Activated gamma-delta T cell treated with anti-CD3 and anti-CD28 coated beads, Interleukin-2, amount 50 U/mL, for 16 hours (primary cell): ENCODE measurements at regions not wholly inside any gene's neighbourhood (a gene's known extent, or its start where the extent isn't known, plus 50 kb on each side); places are given as distances from the start of the nearest gene placed in this dataset.

Experiments used
- DNase-seq: peaks from one replicate; pipeline ENCODE4 v3.0.0-alpha.2; 2020; ENCODE audit warnings: low read depth

DNA sequence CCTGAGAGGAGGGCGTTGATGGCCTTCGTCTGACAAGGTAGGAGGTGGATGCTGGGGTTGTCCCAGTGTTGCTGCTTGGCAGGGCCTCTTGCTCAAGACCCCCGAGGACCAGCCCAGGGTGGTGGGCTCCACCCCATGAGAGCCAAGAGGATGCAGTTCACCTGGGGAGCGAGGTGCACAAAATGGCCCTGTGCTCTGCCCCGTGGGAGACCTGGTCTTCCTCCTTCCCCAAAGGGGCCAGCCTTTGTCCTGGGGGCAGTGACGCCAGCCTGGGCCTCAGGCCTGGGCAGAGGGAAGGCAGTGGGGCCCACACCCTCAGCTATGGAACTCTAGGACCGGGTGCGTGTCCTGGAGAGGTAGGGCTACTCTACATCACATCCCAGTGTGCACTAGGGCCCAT is 1233.3 kb downstream of the TBC1D22A start:
- no peak for DNase-seq

DNA sequence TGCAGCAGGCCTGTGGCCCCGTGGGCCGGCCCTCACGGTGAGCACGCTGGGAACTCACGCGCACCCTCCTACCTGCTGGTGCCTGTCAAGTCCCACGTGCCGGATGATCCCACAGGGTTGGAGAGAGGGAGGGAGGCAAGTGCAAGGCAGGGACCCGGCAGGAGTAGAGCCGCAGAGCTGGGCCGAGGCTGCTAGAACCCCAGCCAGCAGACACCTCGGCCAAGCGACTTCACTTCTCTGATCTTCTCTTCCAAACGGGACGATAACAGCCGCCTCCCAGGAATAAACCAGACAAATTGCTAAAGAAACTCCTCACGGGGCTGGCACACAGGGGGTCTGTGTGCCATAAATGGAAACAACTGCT is 1232.8 kb downstream of the TBC1D22A start:
- no peak for DNase-seq

DNA sequence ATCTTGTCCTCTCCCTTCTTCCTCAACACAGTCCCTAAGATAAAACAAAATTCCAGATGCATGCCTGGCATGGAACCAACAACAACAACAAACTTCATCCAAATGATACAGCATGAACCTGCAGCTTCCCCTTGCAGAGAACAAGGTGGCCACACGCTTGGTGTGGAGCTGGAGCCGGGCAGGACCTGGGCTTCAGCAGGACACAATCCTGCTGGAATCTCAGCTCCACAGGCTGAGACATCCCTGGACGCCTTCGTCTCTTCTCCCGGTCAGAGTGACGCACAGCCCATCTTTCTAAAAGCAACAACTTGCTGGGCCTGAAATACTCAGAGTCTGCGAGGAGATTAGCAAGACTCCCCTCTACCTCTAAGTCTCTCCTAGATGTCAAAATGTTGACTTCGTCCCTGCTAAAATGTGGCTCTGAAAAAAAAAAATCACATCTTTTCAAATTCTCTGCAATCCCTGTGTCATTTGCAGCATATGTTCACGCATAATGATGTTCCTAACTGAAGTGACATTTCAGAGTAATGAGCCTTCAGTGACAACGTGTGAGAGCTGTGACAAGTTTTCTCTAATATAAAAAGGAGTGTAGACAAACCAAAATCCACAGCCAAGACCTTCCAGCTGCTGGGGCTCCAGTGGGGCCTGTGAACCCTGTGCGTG is 1232.3 kb downstream of the TBC1D22A start:
- no peak for DNase-seq

DNA sequence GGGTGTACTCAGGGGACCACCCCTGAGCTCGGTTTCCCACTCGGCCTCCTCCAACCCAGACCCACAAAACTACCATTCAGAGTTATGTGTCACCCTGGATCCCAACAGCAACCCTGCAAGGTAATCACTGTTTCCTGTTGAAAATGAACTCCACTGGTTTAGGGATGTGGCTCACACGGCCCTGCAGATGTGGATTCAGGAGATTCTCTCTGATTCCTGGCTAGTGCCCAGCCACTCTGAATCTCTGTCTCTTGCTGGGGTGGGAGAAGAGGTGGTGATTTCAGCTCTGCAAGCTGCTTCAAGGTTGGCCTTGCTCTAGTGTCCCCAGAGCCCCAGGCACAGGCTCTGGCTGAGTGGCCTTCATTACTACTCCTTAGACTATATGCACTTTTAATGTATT is 1231.6 kb downstream of the TBC1D22A start:
- no peak for DNase-seq

DNA sequence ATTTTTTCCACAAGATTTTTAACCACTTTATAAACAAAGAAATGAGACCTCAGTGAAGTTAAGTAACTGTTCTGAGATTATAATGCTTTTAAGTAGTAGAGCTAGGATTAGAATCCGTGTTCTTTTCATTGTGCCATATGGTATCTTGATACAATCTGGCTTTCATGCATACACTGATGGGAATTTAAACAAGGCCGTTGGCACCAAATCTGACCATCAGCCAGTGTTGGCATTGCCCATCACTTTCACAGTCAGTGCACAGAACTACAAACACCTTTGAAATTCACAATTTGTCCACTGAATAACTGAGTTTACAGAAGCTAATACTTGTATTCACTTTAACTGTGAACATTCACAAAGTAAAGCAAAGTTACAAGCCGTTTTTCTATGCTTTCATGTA is 1228.0 kb downstream of the TBC1D22A start:
- no peak for DNase-seq

DNA sequence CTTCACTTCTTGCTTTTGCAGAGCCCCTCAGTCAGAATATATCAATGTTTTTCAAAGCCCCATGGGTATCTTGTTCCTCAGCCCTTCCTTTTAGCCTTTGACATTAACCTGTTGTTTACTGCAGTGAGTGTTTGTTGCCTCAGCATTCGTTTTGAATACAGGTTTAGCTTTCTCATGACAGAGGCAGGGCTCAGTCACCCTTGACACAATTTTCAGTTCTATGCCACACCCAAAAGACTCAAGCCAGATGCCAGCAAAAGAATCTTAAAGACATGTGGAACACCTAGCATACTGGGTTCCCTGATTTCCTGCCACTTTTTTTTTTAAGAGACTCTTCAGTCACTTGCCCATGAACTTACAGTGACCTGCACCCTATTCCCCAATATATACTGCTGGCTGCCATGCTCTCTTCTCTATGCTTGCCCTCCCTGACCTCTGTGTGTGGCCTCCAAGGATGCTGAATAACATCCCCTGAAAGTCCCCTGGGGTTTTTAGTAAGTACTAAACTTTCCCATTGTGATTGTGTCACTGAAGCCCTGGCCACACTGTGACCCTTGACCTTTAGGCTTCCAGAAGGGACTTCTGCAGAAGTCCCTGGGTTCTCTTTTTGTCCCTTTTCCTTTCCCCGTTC is 1225.5 kb downstream of the TBC1D22A start:
- DNase-seq = no peak

DNA sequence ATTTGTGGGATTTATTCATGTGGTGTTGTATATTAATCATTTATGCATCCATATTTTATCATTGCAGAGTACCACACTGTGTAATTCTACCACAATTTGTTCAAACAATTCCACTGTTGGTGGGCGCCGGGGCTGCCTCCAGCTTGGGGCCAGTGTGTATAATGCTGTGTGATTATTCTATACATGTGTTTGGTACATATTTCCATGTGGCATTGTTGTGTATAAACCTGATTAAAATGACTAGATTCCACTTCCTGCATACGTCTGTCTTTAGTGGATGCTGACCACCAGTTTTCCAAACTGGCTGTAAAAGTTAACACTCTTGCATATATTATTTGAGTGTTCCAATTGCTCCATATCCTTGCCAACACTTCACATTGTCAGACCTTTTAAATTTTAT is 1213.8 kb downstream of the TBC1D22A start:
- DNase-seq = no peak

DNA sequence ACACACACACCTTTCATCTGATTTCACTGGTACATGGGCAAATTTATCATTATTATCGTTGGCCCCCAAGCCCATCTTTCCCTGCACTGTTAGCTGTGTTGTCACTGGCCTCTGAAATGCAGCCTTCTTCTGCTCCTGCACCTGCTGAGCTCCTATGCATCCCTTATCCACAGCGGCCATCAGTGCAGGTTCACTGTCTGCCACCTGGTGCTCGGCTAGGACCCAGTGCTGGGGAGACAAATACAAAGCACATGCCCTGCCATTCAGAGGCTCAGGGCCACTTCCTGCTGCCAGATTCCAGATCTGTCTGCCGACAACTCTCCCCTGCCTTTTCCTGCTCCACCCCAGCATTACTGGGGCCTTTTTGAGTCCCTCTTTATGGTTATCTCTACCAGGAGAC is 1205.4 kb downstream of the TBC1D22A start:
- DNase-seq = no peak

DNA sequence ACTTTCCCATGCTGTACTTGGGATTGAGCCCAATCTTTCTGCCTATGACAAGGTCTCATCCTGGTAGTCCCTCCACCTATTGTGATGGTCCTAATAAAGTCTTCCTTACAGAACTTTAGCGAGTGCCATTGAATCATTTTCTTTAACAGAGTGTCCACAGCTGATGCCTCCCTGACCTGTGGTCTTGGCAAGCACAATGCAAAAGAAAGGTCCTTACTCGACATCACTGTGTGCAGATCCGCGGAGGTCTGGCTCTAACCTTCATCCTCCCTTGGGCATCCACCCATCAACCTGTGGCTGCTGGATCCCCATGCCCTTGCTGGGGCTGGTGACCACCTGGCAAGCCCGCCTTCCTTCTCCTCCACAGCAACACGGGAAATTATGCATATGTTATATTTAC is 1203.9 kb downstream of the TBC1D22A start:
- no peak for DNase-seq

DNA sequence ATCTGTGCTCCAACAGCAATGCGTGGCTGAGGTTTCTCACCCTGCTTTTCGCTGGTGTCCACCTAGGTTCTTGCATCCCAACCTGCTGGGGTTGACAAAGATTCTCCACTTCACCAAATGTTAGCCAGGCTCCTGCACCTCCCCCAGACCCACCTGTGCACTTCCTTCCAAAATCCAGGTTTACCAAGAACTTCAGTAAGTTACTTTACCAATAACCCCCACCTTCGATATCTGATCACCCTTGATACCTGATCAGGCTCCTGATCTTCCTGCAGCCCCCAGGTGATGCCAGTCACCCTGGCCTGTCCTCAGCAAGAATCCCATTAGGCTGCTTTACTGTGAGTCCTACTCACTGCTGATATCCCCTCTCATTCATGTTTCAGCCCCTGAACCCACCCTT is 1203.4 kb downstream of the TBC1D22A start:
- no peak for DNase-seq

DNA sequence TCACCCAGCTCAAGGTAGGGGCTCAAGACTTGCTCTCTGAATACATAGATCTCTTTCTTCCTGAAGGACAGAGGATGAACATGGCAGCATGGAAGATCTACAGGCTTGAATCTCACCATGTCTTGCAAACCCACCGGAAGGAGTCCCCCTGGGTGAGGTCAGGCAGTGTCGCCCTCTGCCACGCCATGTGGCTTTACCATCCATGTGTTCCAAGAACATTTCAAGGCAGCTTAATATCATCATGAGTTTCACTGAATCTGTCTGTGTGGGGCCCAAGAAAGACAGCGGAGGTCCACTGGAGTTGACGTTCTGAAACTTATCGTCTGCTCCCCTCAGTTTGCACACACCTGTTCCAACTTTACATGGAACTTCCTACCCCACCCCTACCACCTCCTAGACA is 1202.6 kb downstream of the TBC1D22A start:
- no peak for DNase-seq

DNA sequence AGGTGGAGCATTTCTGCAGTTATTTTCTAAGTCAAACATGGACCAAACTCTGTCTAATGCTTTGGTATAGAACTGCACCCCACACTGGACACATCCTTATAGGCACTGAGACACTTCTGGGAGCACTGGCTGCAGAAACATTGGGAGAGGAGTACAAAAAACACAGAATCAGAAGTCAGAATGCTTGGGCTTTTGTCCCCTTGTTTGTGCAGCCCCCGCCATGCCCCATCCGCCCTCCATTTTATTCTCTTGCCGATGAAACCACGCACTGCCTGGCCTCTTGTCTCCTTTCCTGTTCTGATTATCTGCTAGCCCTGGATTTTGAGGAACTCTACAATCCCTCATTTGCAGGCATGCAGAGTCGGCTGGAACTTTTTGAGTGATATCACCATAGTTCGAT is 1201.2 kb downstream of the TBC1D22A start:
- DNase-seq = no peak

DNA sequence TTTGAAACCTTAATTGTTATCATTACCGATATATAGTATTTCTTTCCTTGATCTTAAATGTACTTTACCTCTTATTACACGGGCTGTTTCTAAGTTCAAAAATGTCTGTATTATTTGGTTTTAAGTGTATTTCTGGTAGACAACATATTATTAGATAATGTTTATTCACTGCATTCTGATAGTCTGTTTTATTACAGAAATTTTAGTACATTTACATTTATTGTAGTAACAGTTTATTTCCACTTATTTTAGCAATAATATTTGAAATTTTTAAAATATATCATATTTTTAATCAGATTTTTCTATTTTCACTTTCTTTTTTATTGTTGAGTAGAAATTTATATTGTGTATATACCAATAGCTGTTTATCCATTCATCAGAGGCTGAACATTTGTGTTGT is 1195.2 kb downstream of the TBC1D22A start:
- no peak for DNase-seq

DNA sequence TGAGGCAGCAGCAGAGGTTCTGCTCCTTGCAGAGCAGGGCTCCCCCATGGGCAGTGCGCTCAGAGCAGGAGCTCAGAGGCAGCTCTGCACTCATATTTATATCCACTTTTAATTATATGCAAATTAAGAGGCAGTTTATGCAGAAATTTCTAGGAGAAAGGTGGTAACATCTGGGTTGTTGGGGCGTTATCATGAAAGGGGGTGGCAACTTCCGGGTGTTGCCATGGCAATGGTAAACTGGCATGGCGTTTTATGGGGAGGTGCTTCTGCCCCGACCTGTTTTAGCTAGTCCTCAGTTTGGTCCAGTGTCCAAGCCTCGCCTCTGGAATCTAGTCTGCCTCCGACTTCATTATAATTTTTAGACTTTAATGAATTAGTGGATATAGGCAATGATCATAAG is 1191.7 kb downstream of the TBC1D22A start:
- no peak for DNase-seq

DNA sequence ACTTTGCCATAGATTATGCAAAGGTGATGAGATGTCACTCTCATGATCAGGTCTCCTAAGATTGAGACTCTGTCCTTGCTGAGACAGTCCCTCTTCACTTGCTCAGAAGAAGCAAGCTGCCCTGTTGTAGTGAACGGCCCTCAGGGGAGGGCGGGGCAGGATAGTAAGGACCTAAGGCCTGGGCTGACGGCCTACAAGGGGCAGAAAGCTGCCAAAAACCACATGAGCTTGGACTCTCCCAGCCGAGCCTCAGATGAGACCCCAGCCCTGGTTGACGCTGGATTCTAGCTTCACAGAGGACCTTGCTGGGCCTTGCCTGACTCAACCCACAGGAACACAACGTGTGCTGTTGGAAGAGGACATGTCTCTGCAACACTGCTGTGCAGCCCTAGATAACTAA is 1182.5 kb downstream of the TBC1D22A start:
- DNase-seq = no peak

DNA sequence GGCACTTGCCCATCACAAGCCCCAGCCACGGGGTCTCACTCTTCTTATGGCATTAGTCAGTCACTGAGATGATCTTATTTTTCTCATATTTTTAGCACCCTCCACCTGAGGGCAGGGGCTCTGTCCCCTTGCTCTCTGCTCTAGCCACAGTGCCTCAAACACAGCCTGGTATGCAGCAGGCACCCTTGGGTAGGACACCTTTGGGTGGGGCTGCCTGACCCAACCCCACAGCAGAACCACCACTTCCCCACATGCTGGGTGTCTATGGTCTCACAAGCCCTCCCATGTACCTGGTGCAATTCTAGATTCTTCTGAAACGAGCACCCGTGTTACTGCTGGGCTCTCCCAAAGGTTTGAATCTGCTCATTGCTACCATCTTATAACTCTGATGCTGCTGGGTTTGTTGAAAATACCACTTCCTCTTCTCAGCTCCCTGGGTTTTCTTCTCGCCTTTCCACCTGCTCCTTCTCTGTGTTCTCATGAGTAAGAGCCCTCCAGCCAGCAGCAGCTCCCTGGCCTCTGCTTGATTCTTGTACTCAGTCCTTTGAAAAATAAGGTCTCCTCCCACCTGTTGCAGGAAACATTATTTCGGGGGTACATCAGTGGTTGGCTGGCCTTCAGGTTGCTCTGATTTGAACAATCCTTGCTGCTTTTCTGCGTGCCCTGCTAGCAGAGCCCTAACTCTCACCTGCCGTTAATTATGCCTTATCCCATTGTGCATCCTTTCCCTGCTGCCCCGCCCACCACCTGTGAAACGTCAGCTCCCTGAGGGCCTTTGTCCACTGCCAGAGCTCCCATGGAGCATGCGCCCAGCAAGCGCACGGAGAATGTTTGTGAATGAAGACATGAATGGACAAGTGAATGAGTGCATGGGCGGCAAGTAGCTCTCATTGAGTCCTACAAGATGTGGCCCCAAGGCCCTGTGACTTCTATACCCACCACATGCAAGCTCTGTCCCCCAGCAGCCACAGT is 1181.6 kb downstream of the TBC1D22A start:
- DNase-seq = no peak

DNA sequence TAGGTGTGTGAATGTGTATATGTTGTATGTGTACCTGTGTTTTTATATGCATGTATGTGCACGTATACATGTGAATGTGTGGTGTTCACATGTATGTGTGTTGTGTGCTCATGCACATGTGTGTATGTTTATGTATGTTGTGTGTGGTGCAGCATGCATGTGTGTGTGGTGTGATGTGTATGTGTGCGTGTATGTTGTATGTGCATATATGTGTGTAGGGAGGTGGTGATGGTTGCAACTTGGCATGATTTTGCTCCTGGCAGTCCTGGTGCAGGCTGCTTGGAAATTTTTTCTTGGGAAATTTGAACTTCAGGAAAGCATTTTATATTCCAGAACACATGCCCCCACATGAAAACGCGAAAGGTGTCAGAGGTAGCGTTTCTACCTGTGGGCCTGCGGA is 1177.8 kb downstream of the TBC1D22A start:
- no peak for DNase-seq

DNA sequence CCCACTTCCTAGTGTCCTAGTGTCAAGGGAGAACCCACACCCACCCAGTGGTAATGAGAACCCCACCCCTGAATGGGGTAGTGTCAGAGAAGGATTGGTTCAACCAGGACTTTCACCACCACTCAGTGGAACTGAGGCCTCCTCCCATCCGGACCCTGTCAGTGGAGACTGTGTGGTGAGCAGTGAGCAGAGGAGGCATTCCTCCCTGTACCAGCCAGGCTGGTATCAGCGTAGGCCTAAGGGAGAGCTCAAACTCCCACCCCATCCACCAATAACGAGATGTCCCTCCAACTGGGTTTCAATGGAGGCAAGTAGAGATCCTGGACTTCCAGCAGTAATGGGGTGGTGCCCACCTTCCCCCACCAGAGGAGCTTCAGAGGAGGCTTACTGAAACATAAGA is 1171.4 kb downstream of the TBC1D22A start:
- DNase-seq = no peak

DNA sequence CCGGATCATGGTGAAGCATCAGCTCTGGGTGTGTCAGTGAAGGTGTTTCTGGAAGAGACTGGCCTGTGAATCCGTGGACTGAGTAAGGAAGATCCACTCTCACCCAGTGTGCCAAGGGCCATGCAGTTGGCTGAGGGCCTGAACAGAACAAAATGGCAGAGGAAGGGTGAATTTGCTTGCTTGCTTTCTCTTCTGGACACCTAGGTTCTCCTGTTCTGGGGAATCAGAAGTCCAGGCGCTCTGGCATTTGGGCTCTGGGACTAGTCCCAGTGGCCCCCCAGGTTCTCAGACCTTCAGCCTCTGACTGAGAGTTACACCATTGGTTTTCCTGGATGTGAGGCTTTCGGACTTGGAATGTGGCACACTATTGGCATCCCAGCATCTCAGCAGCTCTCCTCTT is 1170.8 kb downstream of the TBC1D22A start:
- no peak for DNase-seq

DNA sequence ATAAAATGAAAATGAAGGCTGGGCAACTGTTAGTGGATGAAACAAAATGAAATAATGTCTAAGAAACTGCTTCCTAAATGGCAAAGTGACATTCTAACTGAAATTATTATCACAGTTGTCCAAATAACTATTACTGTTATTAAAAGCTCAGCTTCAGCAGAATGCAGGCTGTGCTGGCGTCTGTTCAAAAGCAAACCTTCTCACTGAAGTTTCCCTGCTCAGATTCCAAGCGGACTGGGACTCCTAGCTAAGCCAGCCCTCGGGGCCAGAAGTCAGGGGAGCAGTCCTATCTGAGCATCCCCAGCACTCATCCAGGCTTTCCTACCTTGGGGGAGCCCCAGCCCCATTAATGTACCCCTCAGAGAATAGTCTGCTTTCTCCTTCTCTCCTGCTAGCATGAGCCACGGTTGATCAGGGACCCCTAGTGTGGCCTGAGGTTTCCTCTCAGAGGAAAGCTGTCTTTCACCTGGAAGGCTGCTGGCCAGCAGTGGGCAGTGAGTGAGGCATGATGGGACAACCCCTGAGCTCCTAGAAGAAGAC is 1167.3 kb downstream of the TBC1D22A start:
- no peak for DNase-seq

DNA sequence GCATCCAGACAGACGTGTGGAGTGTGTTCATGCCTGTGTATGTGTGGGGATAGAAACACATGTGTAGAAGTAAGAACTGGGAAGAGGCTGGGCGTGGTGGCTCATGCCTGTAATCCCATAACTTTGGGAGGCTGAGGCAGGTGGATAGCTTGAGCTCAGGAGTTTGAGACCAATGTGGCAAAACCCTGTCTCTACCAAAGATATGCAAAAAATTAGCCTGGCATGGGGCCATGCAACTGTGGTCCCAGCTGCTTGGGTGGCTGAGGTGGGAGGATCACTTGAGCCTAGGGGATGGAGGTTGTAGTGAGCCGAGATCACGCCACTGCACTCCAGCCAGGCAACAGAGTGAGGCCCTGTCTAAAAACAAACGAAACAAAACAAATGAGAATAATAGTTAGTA is 1166.6 kb downstream of the TBC1D22A start:
- no peak for DNase-seq

DNA sequence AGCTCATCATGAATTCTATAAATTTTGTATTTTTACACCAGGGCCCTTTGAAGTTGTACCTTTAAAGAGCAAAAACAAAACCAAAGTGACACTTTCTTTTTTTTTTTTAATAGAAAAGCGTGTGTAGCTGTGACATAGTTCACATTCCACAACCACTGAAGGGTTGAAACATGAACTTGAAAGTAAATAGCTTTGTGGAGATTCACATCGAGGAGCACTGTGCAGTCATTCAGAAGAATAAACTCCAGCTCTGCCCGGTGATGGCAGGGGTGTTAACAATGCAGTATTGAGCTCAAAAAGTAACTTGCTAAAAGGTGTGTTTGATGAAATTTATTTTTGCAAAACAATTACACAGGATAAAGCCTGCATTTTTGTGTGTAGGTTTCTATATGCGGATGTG is 1166.2 kb downstream of the TBC1D22A start:
- DNase-seq = no peak

DNA sequence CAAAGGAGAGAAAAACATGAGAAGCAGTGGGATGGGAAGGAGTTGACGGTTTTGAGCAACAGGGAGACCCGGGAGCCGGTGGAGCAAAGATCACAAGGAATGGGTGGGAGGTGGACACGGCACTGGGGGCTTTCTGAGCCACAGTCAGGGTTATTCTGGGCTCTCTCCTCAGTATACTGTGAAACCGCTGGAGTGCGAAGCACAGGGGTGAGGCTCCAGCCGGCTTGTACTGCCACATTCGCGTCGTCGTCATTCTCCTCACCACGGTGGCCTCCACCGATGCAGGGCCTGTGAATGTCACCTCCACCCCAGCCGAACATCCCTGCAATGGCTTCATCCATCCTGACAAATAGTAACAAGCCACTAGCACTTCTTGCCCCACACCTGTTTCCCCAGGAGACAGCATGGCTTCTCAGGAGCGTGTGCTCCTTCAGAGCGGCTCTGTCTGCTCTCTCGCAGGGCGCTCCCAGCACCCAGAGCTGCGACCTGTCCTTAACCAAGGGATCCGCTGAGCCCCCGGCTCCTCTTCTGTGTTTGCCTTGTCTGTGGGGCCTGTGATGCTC is 1165.3 kb downstream of the TBC1D22A start:
- no peak for DNase-seq
